Prostate gland (tissue), 1 donor: ENCODE measurements at regions not wholly inside any gene's neighbourhood (a gene's known extent, or its start where the extent isn't known, plus 50 kb on each side); places are given as distances from the start of the nearest gene placed in this dataset.

Experiments
- POLR2A ChIP-seq: fragments of 450-650 bp; IDR thresholded peaks from one replicate; pipeline ENCODE4 v1.6.1; 2016; ENCODE audit warnings: antibody characterized with exemption, mild to moderate bottlenecking
- POLR2AphosphoS5 ChIP-seq: sonication (generic); formaldehyde crosslinking; IDR thresholded peaks from one replicate; pipeline ENCODE4 v1.6.1; 2017; ENCODE audit warnings: antibody characterized with exemption

DNA sequence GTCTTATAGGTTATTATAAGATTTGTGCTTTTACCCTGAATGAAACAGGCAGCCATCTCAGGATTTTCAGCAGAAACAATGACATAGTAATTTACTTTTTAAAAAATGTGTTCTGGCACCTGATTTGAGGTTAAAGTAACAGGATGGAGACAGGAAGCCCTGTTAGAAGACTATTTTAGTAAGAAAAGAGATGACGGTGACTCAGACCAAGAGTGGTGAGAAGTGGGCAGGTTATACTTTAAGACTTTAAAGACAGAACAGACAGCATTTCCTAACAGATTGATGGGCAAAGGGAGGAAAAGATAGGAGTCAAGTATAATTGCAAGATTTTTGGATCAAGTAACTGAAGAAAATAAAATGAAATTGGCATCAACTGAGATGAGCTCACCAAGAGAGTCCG lies 436.8 kb upstream of the NR5A2 start:
- no peak for TF ChIP-seq POLR2AphosphoS5
- no peak for TF ChIP-seq POLR2A
